Stimulated activated CD4-positive, alpha-beta T cell treated with anti-CD3 and anti-CD28 coated beads, Interleukin-1b, Interleukin-23, amount 100 ng/mL, for 1 hour (primary cell): ENCODE measurements at regions not wholly inside any gene's neighbourhood (a gene's known extent, or its start where the extent isn't known, plus 50 kb on each side); places are given as distances from the start of the nearest gene placed in this dataset.

Experiments used
- DNase-seq, 2 donors: peaks; one replicate each; pipeline ENCODE4 v3.0.0-alpha.2; 2020; ENCODE audit warnings: low read depth in 2 of 2

DNA sequence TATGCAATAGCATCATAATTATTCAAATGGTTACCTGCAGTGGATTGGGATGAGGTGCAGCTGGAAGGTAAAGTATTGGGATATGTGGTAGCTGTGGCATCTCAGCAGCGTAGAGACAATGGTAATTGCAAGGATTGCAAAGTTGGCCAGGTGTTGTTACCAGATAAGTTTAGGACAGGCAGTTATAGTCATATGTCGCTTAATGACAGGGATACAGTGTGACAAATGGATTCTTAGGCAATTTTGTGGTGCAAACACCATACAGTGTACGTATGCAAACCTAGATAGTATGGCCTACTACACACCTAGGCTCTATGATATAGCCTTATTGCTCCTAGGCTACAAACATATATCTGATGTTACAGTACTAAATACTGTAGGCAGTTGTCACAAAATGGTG lies 163.5 kb upstream of the LYZL2 start:
- no peak for DNase-seq

DNA sequence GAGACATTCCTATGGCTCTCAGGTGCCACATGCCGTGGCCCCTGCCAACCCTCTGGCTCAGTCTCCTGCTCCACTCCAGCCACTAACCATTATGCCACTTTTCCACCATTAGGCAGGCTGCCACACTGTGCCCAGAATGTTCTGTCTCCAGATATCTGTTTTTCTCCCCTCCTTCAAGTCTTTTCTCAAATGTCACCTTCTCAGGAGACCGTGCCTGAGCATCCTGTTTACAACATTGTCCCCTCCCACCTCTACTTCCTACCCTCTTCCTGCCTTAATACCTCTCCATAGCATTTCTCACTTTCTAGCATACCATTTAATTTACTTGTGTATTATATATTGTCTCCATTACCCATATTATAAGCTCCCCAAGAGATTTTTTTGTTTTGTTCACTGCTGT lies 162.5 kb upstream of the LYZL2 start:
- no peak for DNase-seq

DNA sequence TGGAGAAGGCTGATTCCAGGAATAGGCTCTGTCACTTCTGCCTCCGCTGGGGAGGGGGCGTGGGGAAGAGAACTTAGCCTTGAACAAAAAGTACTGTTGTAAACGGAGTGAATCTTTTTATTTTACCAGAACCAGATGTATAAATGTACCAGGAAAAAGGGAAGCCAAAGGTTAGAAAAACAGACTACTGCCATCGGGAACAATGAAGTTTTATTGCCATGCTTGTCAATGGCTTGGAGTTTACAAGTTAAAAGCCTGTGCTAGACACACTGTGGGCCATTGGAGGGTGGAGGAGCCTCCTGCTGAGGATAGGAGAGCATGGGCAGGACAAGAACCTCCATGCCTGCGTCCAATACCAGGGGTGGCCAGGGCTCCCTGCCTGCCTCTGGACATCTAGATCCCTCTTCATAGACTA lies 161.7 kb upstream of the LYZL2 start:
- no peak for DNase-seq

DNA sequence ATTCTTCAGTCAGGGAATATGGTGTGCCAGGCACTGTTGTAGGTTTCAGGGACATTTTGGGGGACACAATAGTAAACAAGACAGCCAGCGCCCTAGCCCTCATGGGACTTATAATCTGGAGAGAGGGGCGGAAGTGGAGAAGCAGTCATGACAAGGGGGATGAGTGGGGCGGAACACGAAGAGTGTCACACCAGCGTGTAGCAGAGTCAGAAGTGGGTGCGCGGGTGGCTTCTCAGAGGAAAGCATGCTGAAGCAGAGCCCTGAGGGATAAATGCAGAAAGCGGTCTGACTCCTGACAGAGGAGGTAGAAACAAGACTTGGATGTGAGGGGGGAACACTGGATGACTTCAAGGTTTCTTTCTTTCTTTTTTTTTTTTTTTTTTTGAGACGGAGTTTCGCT lies 160.3 kb upstream of the LYZL2 start:
- no peak for DNase-seq

DNA sequence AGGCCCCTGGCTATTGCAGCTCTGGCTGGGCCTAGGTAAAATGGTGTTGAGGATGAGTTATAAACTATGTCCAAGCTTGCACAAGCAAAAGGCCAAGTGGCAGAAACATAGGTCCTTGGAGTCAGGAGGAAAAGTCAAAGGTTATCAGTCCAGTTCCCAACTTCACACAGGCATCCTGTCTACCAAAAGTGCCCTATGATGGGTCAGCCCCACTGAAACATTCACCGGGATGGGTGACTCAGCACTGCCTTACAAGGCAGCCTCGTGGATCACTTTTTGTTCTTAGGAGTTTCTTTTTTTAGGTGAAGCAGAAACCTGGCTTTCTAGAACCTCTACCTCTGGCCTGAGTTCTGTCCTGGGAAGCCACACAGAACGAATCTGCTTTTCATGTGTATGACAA lies 158.8 kb upstream of the LYZL2 start:
- DNase-seq: no peak

DNA sequence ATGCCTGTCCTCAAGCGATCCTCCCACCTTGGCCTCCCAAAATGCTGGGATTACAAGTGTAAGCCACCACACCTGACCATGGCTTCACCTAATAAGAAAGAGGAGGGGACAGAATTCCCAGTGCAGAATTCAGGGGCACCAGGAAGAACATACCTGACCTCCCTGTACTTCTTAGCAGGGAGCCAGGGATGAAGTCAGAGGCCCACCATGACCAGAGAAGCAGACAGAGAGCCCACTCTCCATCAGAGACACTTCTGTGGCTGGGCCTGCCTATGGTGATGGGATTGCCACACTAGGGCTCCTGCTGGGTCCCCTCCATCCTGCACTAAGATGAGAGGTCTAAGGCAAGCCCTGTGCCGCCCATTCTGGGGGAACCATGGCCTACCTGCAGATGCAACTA lies 157.4 kb upstream of the LYZL2 start:
- DNase-seq: no peak

DNA sequence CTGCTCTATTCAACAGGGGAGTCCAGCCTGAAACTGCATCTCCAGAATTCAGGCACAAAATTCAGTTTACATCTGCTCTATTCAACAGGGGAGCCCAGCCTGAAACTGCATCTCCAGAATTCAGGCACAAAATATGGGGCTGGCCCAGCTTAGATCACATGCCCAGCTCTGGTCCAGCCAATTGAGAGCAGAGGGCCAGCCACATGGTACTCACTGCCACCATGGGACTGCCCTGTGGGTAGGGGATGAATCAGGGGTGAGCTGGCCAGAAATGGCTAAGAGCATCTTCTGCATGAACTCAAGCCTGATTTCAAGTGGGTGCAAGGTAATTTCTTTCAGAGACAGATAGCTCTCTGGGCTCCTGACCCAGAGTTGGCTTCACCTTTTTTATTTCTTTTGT lies 156.6 kb upstream of the LYZL2 start:
- no peak for DNase-seq

DNA sequence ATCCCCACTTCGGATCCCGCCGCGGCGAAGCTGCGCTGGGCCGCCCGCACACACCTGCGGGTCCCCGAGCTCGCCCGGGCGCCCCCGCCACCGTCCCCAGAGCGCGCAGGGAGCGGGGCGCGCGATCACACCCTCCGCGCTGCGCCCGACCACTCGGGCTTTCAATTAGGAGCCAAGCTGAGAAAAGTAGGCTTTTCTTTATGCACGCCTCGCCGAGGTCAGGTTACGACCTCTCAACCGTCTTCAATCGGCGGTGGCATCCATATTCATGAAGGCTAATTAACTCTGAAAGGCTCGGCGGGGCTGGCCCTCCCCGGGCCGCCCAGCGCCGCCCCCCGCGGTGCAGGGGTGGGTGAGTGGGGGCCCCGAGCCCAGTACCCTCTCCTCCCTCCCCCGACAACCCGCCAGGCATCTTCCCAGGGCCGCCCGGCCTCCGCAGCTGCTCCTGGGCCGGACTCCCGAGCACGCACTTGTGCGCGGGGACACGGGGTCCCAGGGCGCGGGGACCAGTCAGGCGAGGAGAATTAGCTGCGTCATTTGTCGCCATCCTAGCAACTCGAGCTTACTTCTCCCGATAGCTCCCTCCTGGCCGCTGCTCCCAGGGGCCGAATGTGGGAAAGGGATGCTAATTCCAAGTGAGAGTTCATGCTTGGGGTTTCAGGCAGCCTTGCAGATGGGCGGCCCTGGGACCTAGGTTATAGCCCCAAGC lies 155.5 kb upstream of the LYZL2 start:
- DNase-seq: no peak

DNA sequence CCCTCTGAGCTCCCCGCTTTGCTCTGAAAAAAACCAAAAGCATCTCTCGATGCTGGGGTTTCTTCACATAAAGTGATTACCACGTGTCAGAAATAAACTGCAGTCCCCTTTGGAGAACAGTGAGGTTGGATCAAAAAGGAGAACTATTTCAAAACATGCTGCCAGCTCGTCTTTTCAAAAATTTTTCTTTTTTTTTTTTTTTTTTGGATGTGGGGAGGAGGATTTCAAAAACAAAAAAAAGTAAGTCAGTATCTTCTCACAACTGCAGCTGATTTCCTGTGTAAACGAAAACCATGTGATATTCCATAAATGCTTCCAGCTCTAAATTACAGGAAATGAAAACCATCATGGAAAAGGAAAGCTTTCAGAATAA lies 155.0 kb upstream of the LYZL2 start:
- no peak for DNase-seq

DNA sequence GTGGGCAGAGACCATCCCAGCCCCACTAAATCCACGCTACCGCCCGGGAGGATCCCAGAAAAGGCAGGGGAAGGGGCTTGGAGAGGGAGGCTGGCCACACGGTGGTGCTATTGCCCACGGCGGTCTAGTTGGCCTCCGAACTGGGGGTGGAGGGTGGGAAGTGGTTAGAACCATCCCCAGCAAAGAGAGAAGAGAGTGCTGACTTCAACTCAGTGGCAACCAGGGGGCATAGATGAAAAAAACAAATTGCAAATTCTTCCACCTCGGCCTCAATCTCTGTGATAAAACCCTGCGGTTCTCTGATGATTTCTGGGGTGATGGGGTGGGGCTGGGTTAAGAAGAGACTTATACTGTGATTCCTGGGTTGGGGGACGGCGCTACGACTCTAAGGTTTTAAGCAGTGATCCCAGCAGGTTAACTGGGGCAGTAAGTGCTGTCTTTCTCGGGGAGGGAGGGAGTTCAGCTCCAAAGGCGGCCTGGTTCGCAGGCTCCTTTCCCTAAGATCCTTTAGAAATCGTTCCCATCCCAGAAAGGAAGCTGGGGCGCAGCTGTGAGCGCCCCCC lies 154.5 kb upstream of the LYZL2 start:
- DNase-seq: peak; percentile 57 to 69

DNA sequence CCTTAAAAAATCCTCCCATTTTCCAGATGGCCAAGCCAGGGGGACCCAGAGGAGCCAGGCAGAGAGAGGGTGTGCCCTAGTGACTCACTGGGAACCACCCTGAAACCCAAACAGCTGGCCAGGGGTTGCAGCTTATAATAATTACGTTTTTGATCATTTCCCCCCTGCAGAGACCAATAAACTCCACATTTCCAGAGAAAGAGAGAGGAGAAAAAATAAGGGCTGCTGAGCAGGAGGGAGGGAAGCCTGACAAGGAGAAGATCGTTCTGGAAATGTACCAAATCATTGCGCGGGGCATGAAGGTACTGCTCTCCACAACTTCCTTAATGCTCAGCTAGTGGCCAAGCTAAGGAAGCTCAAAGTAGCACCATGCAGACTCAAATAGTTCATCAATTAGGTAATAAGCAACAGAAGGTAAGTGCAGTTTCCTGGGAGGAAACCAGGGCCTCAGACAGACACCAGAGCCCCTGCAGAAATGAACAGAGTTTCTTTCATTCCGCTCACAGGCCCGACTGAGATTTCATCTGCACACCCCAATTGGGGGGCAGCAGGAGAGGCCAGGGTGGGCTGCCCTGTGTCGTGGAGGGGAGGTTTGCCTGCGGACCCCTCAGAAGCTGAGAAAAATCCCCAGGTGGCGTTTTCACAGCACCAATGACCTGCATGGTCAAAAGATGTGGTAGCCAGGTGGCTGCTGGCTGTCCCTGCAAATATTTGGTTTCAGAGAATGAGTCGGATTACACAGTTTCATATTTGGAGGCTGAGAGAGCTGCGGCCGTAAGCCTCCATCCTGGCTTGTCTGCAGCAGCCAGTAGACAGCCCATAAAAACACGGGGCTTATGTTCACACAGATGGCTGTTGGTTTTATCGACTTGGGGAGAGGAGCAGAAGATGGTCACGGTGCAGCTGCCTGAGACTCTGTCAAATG lies 153.2 kb upstream of the LYZL2 start:
- DNase-seq: no peak

DNA sequence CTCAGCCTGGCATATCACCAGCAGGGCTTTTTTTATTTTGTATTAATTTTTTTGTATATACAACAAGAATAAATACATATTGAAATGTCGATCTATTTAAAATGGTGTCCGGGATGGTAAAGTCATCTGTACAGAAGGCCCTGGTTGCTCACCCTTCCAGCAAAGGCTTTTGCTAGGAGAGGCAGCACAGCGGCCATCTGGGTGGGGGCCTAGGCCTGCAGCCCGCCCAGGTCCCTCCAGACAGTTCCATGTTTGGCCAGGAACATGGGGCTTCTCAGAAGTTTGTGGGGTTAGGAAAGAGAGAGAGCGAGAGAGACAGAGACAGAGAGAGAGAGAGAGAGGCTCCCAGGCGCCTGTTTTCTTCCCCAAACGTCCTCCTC lies 152.6 kb upstream of the LYZL2 start:
- no peak for DNase-seq

DNA sequence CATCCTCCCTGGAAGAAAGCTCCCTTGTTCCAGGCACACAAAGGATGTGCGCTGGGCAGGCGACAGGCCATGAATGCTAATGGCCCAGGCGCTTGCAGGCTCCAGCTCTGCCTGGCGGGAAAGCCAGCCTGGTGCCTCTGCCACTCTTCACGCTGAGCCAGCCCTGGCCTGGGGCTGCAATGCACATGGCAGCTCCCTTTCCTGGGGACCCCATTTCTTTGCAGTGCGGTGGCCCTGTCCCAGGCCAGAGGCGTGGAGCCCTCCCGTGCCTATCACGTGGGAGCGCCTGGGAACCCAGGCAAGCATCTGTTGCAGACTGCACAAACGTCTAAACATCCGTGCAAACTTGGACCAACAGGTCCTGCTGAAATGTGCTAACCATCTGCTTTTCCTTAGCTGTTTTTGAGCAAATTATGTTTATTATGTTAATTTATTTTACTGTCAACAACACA lies 152.1 kb upstream of the LYZL2 start:
- no peak for DNase-seq

DNA sequence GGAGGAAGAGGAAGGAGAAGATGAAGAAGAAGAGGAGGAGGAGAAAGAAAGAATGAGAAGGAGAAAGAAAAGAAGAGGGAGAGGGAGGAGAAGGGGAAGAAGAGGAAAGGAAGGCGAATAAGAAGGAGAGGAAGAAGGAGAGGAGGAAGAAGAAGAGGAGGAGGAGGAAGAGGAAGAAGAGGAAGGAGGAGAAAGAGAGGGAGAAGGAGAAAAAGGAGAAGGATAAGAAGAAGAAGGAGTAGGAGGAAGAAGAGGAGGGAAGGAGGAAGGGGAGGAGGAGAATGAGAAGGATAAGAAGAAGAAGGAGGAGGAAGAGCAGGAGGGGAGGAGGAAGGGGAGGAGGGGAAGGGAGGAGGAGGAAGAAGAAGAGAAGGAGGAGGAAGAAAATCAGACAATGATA lies 149.2 kb upstream of the LYZL2 start:
- no peak for DNase-seq

DNA sequence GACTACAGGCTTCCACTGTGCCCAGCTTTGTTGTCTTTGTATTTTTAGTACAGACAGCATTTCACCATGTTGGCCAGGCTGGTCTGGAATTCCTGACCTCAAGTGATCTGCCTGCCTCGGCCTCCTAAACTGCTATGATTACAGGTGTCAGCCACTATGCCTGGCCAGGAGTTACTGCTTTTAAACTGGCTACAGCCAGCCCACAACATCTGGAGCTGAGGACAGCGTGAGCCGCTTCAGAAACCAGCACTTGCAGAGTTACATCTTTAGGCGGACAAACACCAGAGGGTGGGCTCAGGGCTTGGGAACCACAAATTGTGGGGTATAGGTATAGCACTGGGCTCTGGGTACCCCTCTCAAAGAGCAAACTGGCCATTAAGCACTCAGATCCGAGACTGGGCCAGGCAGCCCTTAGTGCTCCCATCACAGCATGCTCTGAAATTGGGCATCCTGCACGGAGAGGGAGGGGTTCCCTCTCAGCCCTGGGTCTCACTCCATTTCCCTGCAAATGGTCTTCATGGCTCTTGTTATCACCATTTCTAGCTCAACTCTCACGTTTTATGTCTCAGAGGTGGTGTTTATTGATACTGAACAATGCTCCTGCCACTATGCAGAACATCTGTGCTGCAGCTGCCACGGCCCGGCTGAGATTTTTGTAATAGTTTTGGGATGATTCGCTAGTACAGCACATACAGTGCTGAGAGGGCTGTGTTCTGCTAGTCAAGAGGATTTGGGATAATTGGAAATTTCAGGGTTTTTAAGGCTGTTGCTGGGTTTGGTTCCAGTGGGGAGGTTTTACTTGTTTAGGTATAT lies 146.4 kb upstream of the LYZL2 start:
- DNase-seq: no peak

DNA sequence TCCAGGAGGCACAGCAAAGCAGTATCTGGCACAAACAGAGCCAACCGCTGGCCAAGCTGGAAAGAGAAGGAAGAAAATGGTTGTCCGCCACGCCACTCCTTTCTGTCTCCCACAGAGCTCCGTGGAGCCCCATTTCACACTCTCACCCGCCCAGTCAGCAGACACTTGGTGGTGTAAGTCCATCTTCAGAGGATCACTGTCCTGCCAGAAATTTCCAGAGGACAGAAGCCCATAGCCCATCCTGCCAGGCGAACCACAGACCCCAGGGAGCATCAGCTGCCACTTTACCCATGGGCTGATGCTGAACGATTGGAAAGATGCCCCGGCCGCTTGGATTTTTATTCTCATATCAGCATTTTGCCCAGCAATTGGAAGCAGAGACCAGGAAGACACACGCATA lies 144.7 kb upstream of the LYZL2 start:
- DNase-seq: no peak

DNA sequence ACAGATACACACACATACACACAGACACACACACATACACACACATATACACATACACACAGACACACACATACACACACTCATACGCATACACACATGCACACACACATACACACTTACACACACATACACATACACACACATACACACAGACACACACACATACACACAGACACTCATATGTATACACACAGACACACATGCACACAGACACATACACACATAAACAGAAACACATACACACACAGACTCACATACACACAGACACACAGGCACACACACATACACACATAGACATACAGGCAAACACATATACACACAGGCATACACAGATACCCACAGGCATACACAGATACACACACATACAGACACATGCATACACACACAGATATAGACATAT lies 143.9 kb upstream of the LYZL2 start:
- DNase-seq: no peak

DNA sequence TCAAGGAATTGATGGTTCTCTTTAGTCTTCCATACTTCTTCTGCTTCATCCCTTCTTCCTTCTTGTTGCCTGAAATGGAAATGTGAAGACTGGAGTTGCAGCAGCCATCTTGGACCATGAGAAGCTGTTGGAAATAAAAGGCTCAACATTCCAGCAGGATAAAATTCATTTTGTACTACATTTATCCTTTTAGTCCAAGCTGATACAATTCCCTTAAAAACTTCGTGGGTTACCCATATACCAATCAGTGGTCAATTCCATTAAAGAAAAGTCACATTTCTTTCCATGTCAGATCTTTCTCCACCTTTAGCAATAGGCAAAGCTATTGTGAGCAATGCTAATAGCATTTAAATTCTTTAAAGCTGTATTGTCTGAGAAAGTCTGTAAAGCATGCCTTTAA lies 141.3 kb upstream of the LYZL2 start:
- no peak for DNase-seq

DNA sequence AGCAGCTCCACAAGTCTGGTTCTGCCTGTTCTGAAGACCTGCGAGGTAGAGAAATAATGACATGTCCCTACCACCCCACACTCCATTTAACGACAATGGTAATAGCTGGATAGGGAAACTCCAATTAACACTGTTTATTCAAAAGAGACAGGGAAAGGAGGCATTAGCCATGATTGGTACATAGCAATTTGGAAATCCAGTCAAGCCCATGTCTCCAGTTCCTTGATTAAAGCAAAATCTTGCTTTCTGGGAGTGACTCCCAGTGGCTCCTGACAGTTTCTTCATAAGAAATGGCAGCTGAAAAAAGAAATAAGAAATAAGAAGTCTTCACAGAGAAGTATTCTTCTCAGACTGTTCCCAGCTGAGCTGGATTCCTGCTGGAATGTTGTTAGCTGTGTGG lies 140.7 kb upstream of the LYZL2 start:
- DNase-seq: no peak

DNA sequence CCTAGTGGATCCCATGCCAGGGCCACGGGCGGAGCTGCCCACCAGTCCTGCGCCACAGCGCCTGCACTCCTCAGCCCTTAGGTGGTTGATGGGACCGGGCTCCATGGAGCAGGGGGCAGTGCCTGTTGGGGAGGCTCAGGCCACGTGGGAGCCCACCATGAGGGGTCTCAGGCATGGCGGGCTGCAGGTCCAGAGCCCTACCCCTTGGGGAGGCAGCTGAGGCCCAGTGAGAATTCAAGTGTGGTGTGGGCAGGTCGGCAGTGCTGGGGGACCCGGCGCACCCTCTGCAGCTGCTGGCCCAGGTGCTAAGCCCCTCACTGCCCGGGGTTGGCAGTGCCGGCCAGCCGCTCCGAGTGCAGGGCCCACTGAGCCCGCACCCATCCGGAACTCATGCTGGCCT lies 139.8 kb upstream of the LYZL2 start:
- no peak for DNase-seq

DNA sequence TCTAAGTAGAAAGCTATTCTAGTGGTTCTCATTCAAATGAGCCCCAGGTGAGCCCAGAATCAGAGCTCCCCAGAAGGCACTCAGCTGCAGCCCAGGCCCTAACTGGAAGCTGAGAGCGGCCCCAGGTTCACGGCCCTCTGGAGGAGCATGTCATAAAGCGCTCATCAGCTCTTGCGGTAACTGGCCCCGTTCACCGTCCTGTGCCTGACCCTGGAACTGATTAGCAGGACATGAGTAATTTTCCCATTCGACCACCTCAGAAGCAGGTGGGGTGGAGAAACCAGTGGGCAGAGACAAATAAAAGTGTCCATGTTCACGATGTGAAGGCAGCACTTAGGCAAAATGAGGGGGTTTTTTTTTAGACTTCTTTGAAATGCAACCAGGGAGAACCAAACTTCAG lies 136.1 kb upstream of the LYZL2 start:
- no peak for DNase-seq

DNA sequence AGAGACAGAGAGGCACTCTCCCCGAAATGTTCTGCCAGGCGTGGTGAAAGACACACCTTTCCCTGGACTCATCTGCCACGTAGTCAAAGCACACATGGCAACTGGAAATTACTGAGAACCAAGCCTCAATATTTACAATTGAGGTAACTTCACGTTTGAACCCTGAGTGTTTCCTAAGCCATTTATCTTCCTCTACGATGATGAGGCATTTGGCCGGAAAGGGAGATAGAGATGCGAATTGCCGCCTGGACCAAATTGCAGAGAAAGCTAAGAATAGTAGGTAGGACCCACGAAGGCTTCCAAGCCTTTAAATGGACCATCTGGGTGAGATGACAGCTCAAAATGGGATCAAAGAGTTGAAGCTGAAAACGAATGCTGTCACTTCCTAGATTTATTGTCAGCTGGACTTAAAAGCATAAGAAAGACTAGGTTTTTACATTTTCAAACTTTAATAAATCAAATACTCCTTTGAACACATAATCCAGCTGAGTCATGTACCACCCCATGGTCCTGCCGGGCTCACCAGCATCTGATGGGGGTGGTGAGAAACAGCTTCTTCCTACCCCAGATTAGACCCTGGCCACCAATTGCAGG lies 135.6 kb upstream of the LYZL2 start:
- DNase-seq: no peak
